PC-3 (cell line): ENCODE measurements at regions not wholly inside any gene's neighbourhood (a gene's known extent, or its start where the extent isn't known, plus 50 kb on each side); places are given as distances from the start of the nearest gene placed in this dataset.

Source experiments
- EZH2 ChIP-seq: fragments of 300-600 bp; sonication (generic); IDR thresholded peaks from one replicate; pipeline ENCODE4 v1.6.1; 2017; ENCODE audit warnings: antibody characterized with exemption, mild to moderate bottlenecking, low read length; ENCODE audit not compliant: unreplicated experiment
- EZH2phosphoT487 ChIP-seq: fragments of 300-600 bp; sonication (generic); IDR thresholded peaks from 2 replicates; pipeline ENCODE4 v1.6.1; 2018; ENCODE audit warnings: mild to moderate bottlenecking, antibody characterized with exemption, low read length, borderline replicate concordance
- TF ChIP-seq, protein P1 (sequence below): fragments of 300-600 bp; sonication (generic); conservative IDR thresholded peaks from 2 replicates; pipeline ENCODE4 v1.5.1; 2017; ENCODE audit warnings: antibody characterized with exemption, low read depth, mild to moderate bottlenecking, low read length

DNA sequence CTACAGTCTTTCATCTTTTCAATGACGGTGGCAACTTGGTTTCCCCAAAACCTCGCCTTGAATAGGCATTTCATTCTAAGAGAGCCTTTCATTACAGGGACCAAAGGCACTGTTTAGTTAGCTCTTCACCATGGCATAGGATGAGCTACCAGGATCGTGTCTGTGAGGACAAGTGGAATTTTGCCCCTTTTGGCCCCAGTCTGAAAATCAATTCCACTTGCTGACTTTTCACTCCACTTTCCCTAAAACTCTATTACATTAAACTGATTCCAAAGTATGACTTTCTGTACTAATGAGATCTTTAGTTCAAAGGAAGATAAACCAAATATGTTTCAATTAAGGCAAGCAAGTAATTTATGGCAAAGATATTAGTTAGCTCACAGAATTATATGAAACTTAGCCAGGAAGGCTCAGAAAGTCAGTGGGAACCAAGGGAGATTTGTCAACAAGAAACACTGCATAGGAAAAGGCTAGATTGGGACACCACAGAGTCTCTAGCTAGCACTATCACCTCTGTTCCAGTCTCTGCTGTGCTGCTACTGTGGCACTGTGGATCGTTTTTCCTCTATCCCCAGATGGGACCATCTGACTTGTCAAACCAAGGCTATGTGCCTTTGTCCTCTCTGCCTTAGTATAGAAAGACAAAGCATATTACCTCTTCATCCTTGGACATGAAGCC is 145.6 kb downstream of the SLC7A11 start:
- TF ChIP-seq, protein P1, sequence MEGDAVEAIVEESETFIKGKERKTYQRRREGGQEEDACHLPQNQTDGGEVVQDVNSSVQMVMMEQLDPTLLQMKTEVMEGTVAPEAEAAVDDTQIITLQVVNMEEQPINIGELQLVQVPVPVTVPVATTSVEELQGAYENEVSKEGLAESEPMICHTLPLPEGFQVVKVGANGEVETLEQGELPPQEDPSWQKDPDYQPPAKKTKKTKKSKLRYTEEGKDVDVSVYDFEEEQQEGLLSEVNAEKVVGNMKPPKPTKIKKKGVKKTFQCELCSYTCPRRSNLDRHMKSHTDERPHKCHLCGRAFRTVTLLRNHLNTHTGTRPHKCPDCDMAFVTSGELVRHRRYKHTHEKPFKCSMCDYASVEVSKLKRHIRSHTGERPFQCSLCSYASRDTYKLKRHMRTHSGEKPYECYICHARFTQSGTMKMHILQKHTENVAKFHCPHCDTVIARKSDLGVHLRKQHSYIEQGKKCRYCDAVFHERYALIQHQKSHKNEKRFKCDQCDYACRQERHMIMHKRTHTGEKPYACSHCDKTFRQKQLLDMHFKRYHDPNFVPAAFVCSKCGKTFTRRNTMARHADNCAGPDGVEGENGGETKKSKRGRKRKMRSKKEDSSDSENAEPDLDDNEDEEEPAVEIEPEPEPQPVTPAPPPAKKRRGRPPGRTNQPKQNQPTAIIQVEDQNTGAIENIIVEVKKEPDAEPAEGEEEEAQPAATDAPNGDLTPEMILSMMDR: no peak
- no peak for TF ChIP-seq EZH2
- TF ChIP-seq EZH2phosphoT487: no peak
